AG20443 (cell line): ENCODE measurements at regions not wholly inside any gene's neighbourhood (a gene's known extent, or its start where the extent isn't known, plus 50 kb on each side); places are given as distances from the start of the nearest gene placed in this dataset.
"Not testable (repeated sequence)": the region's sequence is repeated elsewhere in the genome, so short reads cannot be mapped to it uniquely, and the experiment has no call there.

Experiments used
- DNase-seq: peaks from one replicate; pipeline ENCODE4 v3.0.0; 2012; ENCODE audit warnings: low spot score, mixed read lengths

DNA sequence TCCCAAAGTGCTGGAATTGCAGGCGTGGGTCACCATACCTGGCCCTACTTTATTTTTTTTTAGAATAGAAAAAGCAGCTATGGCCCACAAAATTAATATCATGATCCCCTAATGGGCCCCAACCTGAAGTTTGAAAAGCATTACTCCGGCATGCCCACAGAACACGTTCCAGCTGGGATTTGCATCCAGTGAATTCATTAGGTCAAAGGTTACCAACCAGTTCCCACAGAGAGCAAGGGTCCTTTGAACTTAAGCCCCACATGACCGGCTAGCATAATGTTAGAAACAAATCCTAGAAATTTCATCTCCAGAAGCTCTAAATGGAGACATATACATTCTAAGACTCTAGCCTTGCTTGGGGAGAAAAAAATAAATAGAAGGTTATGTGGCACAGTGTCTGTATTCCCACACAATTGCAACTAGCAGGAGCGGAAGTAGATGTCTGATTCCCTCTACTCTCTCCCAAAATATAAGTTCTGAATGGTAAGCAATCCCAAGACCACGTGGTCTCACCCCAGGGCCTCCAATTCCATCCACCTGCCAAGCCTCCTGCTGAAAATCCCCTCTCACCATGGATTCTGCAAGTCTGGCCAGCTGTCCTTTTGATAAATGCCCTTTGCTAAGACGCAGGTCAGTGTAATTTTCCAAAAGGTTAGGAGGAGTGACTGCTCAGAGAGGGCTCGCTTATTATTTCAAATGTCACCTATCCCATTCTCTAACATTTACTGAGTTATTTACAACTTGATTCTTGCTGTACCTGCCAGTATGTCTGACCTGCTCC is 395.8 kb downstream of the NPIPA8 start:
- DNase-seq = no peak

DNA sequence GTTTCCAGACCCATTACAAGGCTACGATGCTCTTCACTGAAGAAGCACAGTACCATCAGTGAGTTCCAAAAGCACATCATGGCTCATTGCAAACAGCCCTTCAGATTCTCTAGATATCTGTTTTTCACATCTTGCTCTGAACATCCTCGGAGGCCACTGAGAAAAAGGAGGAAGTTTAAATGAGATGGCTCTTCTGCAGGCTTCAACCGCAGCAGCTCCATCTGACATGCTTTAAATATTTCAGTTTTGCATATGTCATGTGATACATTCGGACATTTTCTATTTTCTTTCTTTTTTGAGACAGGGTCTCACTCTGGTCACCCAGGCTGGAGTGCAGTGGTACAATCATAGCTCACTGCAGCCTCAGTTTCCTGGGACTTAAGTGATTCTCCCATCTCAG is 396.8 kb downstream of the NPIPA8 start:
- DNase-seq = no peak

DNA sequence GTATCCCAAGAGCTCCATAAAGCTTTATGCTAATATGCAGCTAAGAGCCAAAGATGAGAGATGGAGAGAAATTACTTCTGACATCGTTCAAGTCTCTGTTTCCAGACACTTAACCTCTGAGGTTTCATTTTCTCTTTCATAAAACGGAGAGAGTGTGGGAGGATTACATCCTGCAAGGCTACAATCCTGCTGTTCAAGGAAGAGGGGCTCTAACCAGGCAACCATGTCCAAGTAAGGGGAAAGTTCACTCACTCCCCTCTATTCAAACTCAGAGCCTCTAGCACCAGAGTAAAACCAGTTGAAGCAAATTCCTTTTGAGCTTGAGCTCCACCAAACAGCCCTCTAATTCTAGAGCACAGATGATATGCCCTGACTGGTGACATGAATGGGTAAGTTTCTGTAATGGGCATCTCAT is 397.4 kb downstream of the NPIPA8 start:
- no peak for DNase-seq

GRCh38 chr16:17938546-17938945 is 398.0 kb downstream of the NPIPA8 start:
- DNase-seq = no peak

DNA sequence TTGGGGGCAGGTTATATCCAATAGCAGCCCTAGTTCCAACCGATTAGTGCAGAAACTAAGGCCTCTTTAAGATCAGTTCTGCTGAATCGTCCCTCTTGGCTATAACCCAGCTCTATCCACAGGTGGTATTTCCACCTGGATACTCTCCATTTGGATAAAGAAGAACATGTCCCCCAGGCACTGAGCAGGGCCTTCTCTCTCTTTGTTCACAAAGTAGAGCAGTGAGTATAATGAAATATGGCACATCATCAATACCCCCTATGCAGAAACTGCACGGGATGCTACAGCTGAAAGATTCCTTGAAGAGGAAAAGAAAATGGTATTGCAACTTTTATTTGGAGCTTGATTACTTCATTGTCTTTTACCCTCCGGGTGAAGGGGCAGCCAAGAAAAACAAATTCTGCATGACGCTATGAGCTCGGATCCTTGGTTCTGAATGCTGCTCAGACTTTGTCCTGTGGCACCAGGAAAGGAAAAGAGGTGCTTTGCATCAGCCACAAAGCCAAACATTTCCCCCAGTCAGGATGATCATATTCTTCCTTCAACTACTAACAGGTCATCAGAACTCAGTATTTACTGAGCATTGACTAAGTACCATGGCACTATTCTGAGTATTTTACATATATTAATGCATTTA is 399.7 kb downstream of the NPIPA8 start:
- no peak for DNase-seq

GRCh38 chr16:17930280-17930679 is 406.3 kb downstream of the NPIPA8 start:
- DNase-seq = no peak

DNA sequence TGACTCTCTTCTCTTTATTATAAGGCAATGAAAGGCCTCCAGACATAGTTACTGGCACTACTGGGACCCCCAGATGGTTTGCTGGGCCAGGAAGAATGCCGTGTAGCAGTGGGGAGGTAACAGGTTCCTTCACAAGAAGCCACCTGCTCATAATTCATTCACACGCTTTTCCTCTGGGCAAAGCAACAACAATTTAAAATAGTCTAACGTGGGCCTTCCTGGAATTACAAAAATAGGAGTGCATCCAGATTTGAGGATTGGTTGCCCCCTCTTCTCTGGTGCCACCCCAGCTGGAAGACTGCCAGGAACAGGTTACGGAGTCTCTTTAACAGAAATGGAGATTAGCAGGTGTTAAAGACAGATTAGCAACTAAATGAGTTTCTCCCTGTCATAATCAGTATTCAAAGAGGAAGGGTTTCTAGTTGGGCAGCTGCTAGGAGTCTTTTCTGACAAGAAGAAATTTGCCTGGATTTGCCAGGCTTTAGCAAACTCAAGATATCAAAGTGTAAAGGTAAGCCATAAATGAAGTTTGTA is 409.6 kb downstream of the NPIPA8 start:
- DNase-seq = no peak

- DNase-seq = no peak
Observed at GRCh38 chr16:17926461-17926860, 410.1 kb downstream of the NPIPA8 start.

DNA sequence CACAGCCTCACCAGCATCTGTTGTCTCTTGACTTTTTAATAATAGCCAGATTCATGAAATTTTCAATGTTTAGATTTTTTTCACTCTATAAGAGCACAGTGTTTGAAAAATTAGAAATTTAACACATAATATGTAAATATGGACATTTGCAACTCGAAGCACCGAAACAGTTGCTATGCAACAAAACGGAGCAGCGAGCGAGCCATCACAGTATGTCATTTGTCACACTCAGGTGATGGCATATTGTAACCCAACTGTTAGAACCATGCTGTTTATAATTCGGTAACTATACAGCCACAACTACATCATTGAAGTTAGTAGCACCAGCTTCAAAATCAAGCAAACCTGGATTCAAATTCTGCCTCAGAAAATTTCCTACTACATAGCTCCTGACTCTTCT is 410.8 kb downstream of the NPIPA8 start:
- DNase-seq = no peak

DNA sequence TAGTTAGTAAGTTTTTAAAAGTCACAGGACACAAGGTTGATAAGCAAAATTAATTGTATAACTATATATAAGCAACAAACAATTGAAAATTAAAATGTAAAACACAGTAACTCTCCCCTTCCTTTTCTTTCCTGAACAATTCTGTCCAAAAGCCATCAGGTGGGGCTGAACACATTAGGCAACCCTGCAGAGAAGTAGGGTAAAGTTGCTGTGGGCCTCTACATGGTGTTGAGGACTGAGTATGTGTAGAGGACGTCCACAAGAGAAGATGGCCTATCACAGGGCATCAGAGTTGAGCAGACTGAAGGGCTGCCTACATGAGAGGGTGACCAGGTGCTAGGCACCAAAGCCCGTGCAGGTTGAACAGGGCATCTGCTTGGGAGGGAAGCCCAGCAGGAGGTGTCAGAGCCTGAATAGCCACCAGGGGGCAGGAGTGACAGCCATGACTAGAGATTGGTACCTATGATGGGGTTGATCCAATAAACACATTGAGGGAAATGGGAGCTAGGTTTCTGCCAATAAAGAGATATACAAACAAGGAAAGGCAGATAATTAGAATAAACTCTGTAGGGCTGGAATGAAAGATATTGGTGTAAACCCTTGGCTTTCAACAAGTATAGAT is 415.1 kb downstream of the NPIPA8 start:
- peak; percentile 36 for DNase-seq

DNA sequence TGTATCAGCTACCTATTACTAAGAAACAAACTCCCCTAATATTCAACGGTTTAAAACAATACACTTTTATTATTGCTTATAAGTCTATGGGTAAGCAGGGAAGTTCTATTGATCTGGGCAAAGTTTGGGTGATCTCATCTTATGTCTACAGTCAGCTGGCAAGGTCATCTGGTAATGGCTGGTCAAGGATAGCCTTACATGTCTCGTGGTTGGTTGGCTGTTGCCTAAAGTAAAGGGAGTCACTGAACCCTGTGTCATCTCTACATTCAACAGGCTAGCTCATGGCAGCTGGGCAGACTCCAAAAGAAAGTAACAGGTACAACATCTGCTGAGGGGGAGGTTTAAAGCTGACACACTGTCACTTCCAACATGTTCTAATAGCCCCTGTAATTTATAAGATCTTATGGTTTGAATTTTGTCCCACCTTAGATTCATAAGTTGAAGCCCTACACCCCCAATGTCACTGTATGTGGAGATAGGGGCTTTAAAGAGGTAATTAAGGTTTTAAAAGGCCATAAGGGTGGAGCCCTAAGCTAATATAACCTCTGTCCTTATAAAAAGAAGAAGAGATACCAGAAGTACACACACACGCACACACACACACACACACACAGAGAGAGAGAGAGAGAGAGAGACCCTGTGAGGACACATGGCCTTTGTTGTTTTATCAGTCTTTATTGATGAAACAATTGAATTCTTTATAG is 419.1 kb downstream of the NPIPA8 start:
- no peak for DNase-seq

DNA sequence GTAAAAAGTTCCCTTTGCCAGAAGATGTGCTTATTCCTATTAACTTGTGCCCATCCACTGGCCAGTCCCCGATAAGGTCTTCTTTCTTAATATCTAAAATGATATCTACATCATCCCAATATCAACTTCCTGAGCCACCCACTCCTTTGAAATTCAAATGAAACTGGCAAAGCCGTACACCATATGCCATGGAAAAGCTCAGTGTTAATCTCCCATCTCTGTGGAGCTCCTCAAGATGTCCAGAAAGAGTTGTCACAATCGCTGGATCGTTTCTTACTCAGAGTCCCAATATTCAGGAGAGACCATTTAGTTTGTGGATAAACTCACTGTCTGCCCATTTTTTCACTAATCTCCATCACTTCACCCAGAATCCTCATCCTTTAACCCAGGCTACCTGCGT is 420.7 kb downstream of the NPIPA8 start:
- no peak for DNase-seq

- no peak for DNase-seq
Observed at GRCh38 chr16:17914168-17914567, 422.4 kb downstream of the NPIPA8 start.

GRCh38 chr16:17911578-17911977 is 425.0 kb downstream of the NPIPA8 start:
- DNase-seq = not testable (repeated sequence)

GRCh38 chr16:17906626-17907025 is 429.9 kb downstream of the NPIPA8 start:
- not testable (repeated sequence) for DNase-seq

GRCh38 chr16:17901309-17901708 is 430.5 kb upstream of the XYLT1 start:
- no peak for DNase-seq

DNA sequence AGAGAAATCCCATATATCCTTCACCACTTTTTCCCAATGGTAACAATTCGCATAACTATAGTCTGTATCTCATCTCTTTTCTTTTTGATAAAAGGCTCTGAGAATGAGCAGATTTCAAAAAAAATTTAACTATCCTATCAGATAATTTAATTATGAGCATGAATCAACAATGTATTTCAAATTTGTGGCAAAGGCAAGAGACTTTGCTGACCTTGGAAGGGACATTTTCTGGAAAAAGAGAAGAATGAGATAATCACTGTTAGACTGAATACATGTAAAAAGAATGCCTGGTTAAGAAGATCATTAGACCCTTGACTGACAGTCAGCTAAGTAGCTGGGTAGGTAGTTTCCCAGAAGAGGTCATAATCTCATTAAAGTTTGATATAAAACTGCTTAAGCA is 428.4 kb upstream of the XYLT1 start:
- DNase-seq = no peak

DNA sequence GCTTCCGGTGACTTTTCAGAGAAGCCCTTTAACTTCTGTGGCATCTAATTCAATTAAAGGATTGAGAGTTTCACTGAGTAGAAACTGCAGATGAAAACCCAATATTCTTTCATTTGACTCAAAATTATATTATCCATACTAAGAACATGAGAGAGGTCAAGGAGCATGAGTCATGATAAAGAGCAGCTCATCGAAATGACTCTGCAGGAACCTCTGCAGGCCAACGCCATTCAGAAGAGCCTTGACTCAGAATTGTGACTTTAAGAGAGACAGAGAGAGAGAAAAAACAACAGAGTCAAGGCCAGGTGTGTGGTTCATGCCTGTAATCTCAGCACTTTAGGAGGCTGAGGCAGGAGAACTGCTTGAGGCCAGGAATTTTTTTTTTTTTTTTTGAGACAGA is 417.2 kb upstream of the XYLT1 start:
- no peak for DNase-seq

- no peak for DNase-seq
Observed at GRCh38 chr16:17885659-17886207, 415.0 kb upstream of the XYLT1 start.

- no peak for DNase-seq
Observed at GRCh38 chr16:17877821-17878360, 407.1 kb upstream of the XYLT1 start.

GRCh38 chr16:17866996-17867395 is 396.2 kb upstream of the XYLT1 start:
- DNase-seq = no peak

DNA sequence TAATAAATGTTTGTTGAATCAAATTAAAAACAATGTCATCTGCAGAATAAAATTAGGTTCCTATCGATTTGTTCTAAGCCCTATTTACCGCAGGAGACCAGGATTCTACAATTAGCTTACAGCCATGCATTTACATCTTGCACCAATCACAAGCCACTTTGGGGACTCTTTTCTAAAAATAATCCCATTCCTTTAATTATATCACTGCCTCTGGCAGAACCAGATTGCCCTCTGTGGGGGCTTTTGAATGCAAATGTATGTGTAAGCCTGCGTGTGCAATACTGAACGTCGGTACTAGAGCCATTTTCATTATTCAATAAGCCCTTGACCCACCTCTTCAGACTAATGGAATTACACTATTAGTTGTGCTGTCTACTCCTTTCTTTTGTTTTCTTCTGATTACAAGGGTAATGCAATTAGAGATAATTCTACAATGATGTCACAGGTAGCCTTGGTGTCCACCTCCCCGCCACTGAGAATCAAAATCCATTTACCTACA is 391.3 kb upstream of the XYLT1 start:
- no peak for DNase-seq
